Adipocyte (in vitro differentiated cells): ENCODE measurements at regions not wholly inside any gene's neighbourhood (a gene's known extent, or its start where the extent isn't known, plus 50 kb on each side); places are given as distances from the start of the nearest gene placed in this dataset.
A peak's percentile ranks its signal among the peaks of the same experiment; 100 is the strongest.
"Not testable (repeated sequence)": the region's sequence is repeated elsewhere in the genome, so short reads cannot be mapped to it uniquely, and the experiment has no call there.

Experiments used
- DNase-seq: peaks from one replicate; pipeline ENCODE4 v3.0.0-alpha.2; 2015; ENCODE audit warnings: low read depth
- H3K27me3 ChIP-seq: replicated peaks from 2 replicates; pipeline ENCODE4 v1.7.0; 2013; ENCODE audit warnings: mild to moderate bottlenecking, low read length, moderate library complexity; ENCODE audit not compliant: control insufficient read depth, insufficient read depth
- H3K36me3 ChIP-seq: 2 replicates; pipeline ENCODE4 v1.7.0; 2013; ENCODE audit warnings: low read length, mild to moderate bottlenecking, moderate library complexity; ENCODE audit not compliant: control insufficient read depth, insufficient read depth, severe bottlenecking
- H3K4me1 ChIP-seq: 2 replicates; pipeline ENCODE4 v1.7.0; 2013; ENCODE audit warnings: mild to moderate bottlenecking, low read length, moderate library complexity; ENCODE audit not compliant: control insufficient read depth, insufficient read depth
- H3K4me3 ChIP-seq: 2 replicates; pipeline ENCODE4 v1.7.0; 2013; ENCODE audit warnings: mild to moderate bottlenecking, low read length, moderate library complexity
- H3K9ac ChIP-seq: 2 replicates; pipeline ENCODE4 v1.7.0; 2013; ENCODE audit warnings: mild to moderate bottlenecking, low read length, moderate library complexity
- H3K9me3 ChIP-seq: 2 replicates; pipeline ENCODE4 v1.7.0; 2013; ENCODE audit warnings: mild to moderate bottlenecking, low read length, moderate library complexity; ENCODE audit not compliant: control insufficient read depth

GRCh38 chr13:59312776-59313175 lies 851.0 kb downstream of the DIAPH3 start:
- DNase-seq: no peak
- no peaks in the 10 kb centered on the region for H3K9me3 ChIP-seq
- H3K9ac ChIP-seq: no peak overlapping the region
- no peaks in the 10 kb centered on the region for H3K4me1 ChIP-seq
- no peak overlapping the region for H3K4me3 ChIP-seq
- no peaks in the 10 kb centered on the region for H3K36me3 ChIP-seq
- no peaks in the 10 kb centered on the region for H3K27me3 ChIP-seq

GRCh38 chr13:59318320-59318930 lies 845.3 kb downstream of the DIAPH3 start:
- DNase-seq: peak; percentile 84
- Histone ChIP-seq H3K36me3 (no peaks in the 10 kb centered on the region), H3K4me3 (no peak overlapping the region), H3K4me1 (no peaks in the 10 kb centered on the region), H3K9me3 (no peaks in the 10 kb centered on the region), H3K27me3 (no peaks in the 10 kb centered on the region), H3K9ac (no peak overlapping the region)

GRCh38 chr13:59319276-59319675 lies 844.5 kb downstream of the DIAPH3 start:
- no peaks in the 10 kb centered on the region for H3K9me3 ChIP-seq
- no peaks in the 10 kb centered on the region for H3K27me3 ChIP-seq
- H3K9ac ChIP-seq: no peak overlapping the region
- H3K4me3 ChIP-seq: no peak overlapping the region
- DNase-seq: no peak
- H3K4me1 ChIP-seq: no peaks in the 10 kb centered on the region
- no peaks in the 10 kb centered on the region for H3K36me3 ChIP-seq

- no peaks in the 10 kb centered on the region for H3K4me1 ChIP-seq
- H3K36me3 ChIP-seq: no peaks in the 10 kb centered on the region
- no peaks in the 10 kb centered on the region for H3K9me3 ChIP-seq
- H3K4me3 ChIP-seq: no peak overlapping the region
- DNase-seq: no peak
- no peak overlapping the region for H3K9ac ChIP-seq
- H3K27me3 ChIP-seq: no peaks in the 10 kb centered on the region
These were observed 843.7 kb downstream of the DIAPH3 start for GRCh38 chr13:59320021-59320420.

- H3K36me3 ChIP-seq, DNase-seq: not testable (repeated sequence)
These were observed 839.3 kb downstream of the DIAPH3 start for GRCh38 chr13:59324401-59324800.

GRCh38 chr13:59326717-59327116 lies 837.0 kb downstream of the DIAPH3 start:
- Histone ChIP-seq H3K36me3 (no peaks in the 10 kb centered on the region), H3K4me3 (no peak overlapping the region), H3K27me3 (no peaks in the 10 kb centered on the region), H3K9me3 (no peaks in the 10 kb centered on the region), H3K9ac (no peak overlapping the region), H3K4me1 (no peaks in the 10 kb centered on the region)
- no peak for DNase-seq

More at GRCh38 chr13:59324401-59324800, 839.3 kb downstream of the DIAPH3 start:
- not testable (repeated sequence) for H3K4me1 ChIP-seq, H3K9ac ChIP-seq, H3K4me3 ChIP-seq, H3K9me3 ChIP-seq, H3K27me3 ChIP-seq

GRCh38 chr13:59330764-59331163 lies 833.0 kb downstream of the DIAPH3 start:
- H3K9me3 ChIP-seq: no peaks in the 10 kb centered on the region
- no peak overlapping the region for H3K9ac ChIP-seq
- H3K36me3 ChIP-seq: no peaks in the 10 kb centered on the region
- H3K27me3 ChIP-seq: no peaks in the 10 kb centered on the region
- DNase-seq: no peak
- H3K4me1 ChIP-seq: no peaks in the 10 kb centered on the region
- no peak overlapping the region for H3K4me3 ChIP-seq

GRCh38 chr13:59332966-59333365 lies 830.8 kb downstream of the DIAPH3 start:
- Histone ChIP-seq H3K9me3 (no peaks in the 10 kb centered on the region), H3K36me3 (no peaks in the 10 kb centered on the region), H3K9ac (no peak overlapping the region), H3K4me1 (no peaks in the 10 kb centered on the region), H3K4me3 (no peak overlapping the region), H3K27me3 (no peaks in the 10 kb centered on the region)
- DNase-seq: no peak

GRCh38 chr13:59337070-59337469 lies 826.7 kb downstream of the DIAPH3 start:
- Histone ChIP-seq H3K9me3 (no peaks in the 10 kb centered on the region), H3K4me1 (no peaks in the 10 kb centered on the region), H3K27me3 (no peaks in the 10 kb centered on the region), H3K4me3 (no peak overlapping the region), H3K36me3 (no peaks in the 10 kb centered on the region), H3K9ac (no peak overlapping the region)
- no peak for DNase-seq

- Histone ChIP-seq H3K9ac (no peak overlapping the region), H3K9me3 (peaks cover 3% of the 10 kb centered on the region), H3K4me1 (no peaks in the 10 kb centered on the region), H3K27me3 (no peaks in the 10 kb centered on the region), H3K36me3 (no peaks in the 10 kb centered on the region), H3K4me3 (no peak overlapping the region)
- no peak for DNase-seq
These were observed 823.6 kb downstream of the DIAPH3 start for GRCh38 chr13:59340151-59340550.

GRCh38 chr13:59340581-59340980 lies 823.1 kb downstream of the DIAPH3 start:
- H3K27me3 ChIP-seq: no peaks in the 10 kb centered on the region
- H3K4me3 ChIP-seq: no peak overlapping the region
- peaks cover 3% of the 10 kb centered on the region for H3K9me3 ChIP-seq
- H3K9ac ChIP-seq: no peak overlapping the region
- no peak for DNase-seq
- H3K4me1 ChIP-seq: no peaks in the 10 kb centered on the region
- H3K36me3 ChIP-seq: no peaks in the 10 kb centered on the region

GRCh38 chr13:59342400-59342799 lies 821.3 kb downstream of the DIAPH3 start:
- peaks cover 3% of the 10 kb centered on the region for H3K9me3 ChIP-seq
- H3K4me3 ChIP-seq: no peak overlapping the region
- no peak for DNase-seq
- H3K27me3 ChIP-seq: no peaks in the 10 kb centered on the region
- no peaks in the 10 kb centered on the region for H3K4me1 ChIP-seq
- no peaks in the 10 kb centered on the region for H3K36me3 ChIP-seq
- no peak overlapping the region for H3K9ac ChIP-seq
